ENCODE measurements at regions not wholly inside any gene's neighbourhood (a gene's known extent, or its start where the extent isn't known, plus 50 kb on each side); places are given as distances from the start of the nearest gene placed in this dataset.

DNA sequence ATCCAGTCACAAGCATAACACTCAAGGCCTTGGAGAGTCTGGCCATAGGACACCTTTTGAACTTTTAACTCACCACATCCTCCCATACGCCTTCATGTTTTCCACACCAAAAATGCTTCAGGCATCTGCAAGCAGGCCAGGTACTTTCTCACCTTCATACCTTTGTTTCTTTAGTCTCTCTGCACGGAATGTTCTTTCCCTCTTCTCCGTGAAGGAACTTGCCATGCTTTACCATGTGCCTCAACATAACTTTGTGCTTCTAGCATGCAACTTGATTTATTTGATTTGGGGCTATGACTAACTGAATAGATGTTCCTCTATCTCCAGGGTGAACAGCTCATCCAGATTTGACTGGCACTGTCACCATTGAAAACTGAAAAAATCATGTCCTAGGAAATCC is 141.7 kb upstream of the ACVR2A start:
- no peak overlapping the region for H2BK12ac ChIP-seq (ENCODE audit: insufficient read length, low read depth, low read length)
- no peak overlapping the region for H3K23ac ChIP-seq (ENCODE audit: insufficient read length, low read depth, low read length)
- Mint-ChIP-seq H3K36me3 (ENCODE audit: insufficient read depth in 1 of 3, low read depth in 3 of 3) (no peaks in the 10 kb centered on the region; a peak in 1 of 7 replicates), H3K4me1 (peaks cover 0 to 7% of the 10 kb centered on the region in 2 experiments; a peak in 1 of 4 replicates), H3K4me3 (no peak overlapping the region), H3K27me3 (ENCODE audit: low read depth) (no peaks in the 10 kb centered on the region), H3K9me3 (peaks cover 2 to 6% of the 10 kb centered on the region in 2 experiments; a peak in 1 of 5 replicates), H3K27ac (no peak overlapping the region)
- H3K56ac ChIP-seq (ENCODE audit: insufficient read length, low read depth, low read length) = no peak overlapping the region
- H4K8ac ChIP-seq (replicated peaks; ENCODE audit: insufficient read length, low read depth, low read length) = no peak overlapping the region
- no peak overlapping the region for H3T11ph ChIP-seq (ENCODE audit: low read length)
- no peak overlapping the region for H2AK5ac ChIP-seq (ENCODE audit: insufficient read length, low read length)
- H4K20me1 ChIP-seq (ENCODE audit: control insufficient read depth, insufficient read depth, insufficient read length) = no peaks in the 10 kb centered on the region
- no peak overlapping the region for H3K14ac ChIP-seq (ENCODE audit: insufficient read depth, low read length)
- no peaks in the 10 kb centered on the region for H3K79me1 ChIP-seq (ENCODE audit: insufficient read depth, low read depth, low read length, poor library complexity, severe bottlenecking)
- no peaks in the 10 kb centered on the region for H3K4me1 ChIP-seq (ENCODE audit: insufficient read depth, low read length)
- H4K5ac ChIP-seq (ENCODE audit: insufficient read length, low read depth, low read length) = no peak overlapping the region
- H3K4ac ChIP-seq (ENCODE audit: low read depth, low read length) = no peak overlapping the region
- H2BK20ac ChIP-seq (ENCODE audit: low read depth, low read length, poor library complexity, severe bottlenecking) = no peak overlapping the region
- no peak overlapping the region for H4K91ac ChIP-seq (ENCODE audit: insufficient read length, low read depth, low read length)
- no peak overlapping the region for H2BK15ac ChIP-seq (ENCODE audit: low read depth, low read length)
- H3K18ac ChIP-seq (ENCODE audit: insufficient read length, low read depth, low read length) = no peak overlapping the region
- H2AFZ ChIP-seq (ENCODE audit: low read length) = no peak overlapping the region
- no peaks in the 10 kb centered on the region for H3K23me2 ChIP-seq (ENCODE audit: insufficient read length, low read depth, low read length, poor library complexity, severe bottlenecking)
- no peak overlapping the region for H3K27ac ChIP-seq (ENCODE audit: insufficient read length, low read depth, low read length)
- DNase-seq = no peak
- no peak overlapping the region for H2BK120ac ChIP-seq (ENCODE audit: low read depth, low read length, poor library complexity, severe bottlenecking)
- WGBS (ENCODE audit: extremely low coverage, insufficient read length, low lambda C conversion rate) = no CpG with 5 or more reads among the region's 3 CpGs
- H3K27me3 ChIP-seq (ENCODE audit: insufficient read depth, low read length) = no peaks in the 10 kb centered on the region
- H3K79me2 ChIP-seq (ENCODE audit: insufficient read depth, low read length) = no peaks in the 10 kb centered on the region
- H3K4me2 ChIP-seq (ENCODE audit: insufficient read depth, insufficient read length, low read length) = no peak overlapping the region
- no peaks in the 10 kb centered on the region for H3K9me3 ChIP-seq (ENCODE audit: control insufficient read depth, low read depth, low read length)
- TF ChIP-seq, protein P1, sequence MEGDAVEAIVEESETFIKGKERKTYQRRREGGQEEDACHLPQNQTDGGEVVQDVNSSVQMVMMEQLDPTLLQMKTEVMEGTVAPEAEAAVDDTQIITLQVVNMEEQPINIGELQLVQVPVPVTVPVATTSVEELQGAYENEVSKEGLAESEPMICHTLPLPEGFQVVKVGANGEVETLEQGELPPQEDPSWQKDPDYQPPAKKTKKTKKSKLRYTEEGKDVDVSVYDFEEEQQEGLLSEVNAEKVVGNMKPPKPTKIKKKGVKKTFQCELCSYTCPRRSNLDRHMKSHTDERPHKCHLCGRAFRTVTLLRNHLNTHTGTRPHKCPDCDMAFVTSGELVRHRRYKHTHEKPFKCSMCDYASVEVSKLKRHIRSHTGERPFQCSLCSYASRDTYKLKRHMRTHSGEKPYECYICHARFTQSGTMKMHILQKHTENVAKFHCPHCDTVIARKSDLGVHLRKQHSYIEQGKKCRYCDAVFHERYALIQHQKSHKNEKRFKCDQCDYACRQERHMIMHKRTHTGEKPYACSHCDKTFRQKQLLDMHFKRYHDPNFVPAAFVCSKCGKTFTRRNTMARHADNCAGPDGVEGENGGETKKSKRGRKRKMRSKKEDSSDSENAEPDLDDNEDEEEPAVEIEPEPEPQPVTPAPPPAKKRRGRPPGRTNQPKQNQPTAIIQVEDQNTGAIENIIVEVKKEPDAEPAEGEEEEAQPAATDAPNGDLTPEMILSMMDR (conservative IDR thresholded peaks at IDR 0.05) = no peak
- no peak overlapping the region for H3K9ac ChIP-seq (ENCODE audit: extremely low read depth, insufficient read length, low read length)
- no peak overlapping the region for H2BK5ac ChIP-seq (ENCODE audit: insufficient read length, low read length)
